GM21528 (cell line): ENCODE measurements at regions not wholly inside any gene's neighbourhood (a gene's known extent, or its start where the extent isn't known, plus 50 kb on each side); places are given as distances from the start of the nearest gene placed in this dataset.
"Not testable (repeated sequence)": the region's sequence is repeated elsewhere in the genome, so short reads cannot be mapped to it uniquely, and the experiment has no call there.

Experiments
- ATAC-seq: cut with Tn5 transposase; IDR thresholded peaks from one replicate; pipeline ENCODE4 v1.9.1; 2021; ENCODE audit warnings: mild to moderate bottlenecking, moderate library complexity; ENCODE audit not compliant: unreplicated experiment, low FRiP score

DNA sequence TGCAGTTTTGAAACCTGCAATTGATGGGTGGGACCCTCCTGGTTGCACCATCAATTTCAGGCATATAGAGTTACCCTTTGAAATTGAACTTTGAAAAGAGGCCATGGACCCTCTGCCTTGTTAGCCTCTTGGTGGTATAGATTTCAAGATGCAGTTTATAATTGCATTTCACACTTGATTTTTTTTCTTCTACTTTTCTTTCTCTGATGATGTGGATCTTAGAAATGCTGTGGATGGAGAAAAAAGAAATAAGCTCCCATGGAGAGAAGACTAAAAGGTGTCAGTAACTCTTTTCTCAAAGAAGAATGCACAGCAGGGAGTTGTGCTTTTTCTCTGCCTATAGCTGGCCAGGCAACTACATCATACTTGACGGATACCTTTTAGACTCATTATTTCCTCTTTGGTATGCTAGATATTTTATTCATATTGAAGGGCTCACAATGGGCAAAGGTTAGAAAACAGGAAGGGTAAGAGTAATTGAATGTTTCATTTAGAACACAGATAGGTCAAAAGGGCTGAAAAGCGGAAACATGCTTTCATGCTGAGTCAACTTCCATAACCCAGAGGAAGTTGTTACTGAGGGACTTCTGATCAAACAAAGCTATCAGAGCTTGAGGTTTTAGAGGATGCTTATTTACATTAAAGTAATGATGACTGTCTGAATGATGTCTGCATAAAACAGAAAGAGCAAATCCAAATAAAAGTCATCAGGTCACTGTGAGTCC lies 773.2 kb upstream of the LRRN3 start:
- no peak for ATAC-seq

- ATAC-seq = not testable (repeated sequence)
These were observed 770.6 kb upstream of the LRRN3 start for GRCh38 chr7:110320285-110320684.

- ATAC-seq = no peak
These were observed 768.1 kb upstream of the LRRN3 start for GRCh38 chr7:110322796-110323195.

DNA sequence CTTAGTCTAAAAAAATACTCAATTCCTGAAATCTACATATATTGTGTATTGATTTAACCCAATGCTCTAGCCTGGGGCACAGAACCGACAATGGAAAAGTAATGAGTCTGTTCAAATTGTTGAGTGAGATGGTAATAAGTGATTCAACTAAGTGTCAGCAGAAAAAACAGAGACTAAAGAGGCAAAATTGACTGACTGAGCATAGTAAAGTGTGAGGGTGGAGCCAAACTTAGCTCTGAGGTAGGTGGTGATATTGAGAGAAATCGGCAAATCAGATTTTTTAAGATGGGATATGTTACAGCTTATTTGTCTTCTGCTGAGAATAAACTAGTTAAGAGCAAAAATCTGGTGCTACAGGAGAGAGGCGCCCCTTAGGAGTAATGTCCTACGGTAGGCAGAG lies 764.0 kb upstream of the LRRN3 start:
- no peak for ATAC-seq

- ATAC-seq = no peak
These were observed 754.5 kb upstream of the LRRN3 start for GRCh38 chr7:110336423-110336822.

GRCh38 chr7:110337646-110338045 lies 753.3 kb upstream of the LRRN3 start:
- no peak for ATAC-seq

GRCh38 chr7:110347081-110347480 lies 743.8 kb upstream of the LRRN3 start:
- ATAC-seq = no peak

- no peak for ATAC-seq
These were observed 734.5 kb upstream of the LRRN3 start for GRCh38 chr7:110356438-110356837.

DNA sequence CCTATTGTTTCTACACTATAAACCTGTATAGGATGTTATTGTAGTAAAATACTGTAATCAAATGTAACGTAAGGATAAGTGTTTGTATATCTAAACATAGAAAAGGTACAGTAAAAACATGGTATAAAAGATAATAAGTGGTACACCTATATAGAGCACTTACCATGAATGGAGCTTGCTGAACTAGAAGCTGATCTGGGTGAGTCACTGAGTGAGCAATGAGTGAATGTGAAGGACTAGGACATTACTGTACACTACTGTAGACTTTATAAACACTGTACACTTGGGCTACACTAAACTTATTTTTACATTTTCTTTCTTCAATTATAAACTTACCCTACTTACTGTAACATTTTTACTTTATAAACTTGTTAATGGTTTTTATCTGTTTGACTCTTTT lies 732.9 kb upstream of the LRRN3 start:
- no peak for ATAC-seq

DNA sequence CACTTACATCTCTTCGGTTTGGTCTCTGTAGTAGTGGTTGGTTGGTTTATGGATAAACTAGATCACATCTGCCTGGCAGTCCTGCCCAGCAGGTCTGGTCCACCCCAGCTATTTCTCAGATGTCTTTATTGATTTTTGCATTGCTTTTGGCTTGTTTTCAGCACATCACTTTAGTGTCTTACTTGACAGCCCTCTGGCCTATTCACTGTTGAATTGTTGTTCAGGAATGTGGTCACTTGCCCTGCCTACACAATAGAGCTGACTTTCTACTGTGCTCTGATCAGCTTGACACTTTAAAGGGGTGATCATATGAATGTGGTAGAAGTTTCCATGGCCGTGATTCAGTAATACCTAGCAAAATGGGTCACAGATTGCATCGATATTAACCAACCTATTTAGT lies 719.2 kb upstream of the LRRN3 start:
- ATAC-seq = no peak

GRCh38 chr7:110372685-110373084 lies 718.2 kb upstream of the LRRN3 start:
- ATAC-seq = no peak

- no peak for ATAC-seq
These were observed 717.5 kb upstream of the LRRN3 start for GRCh38 chr7:110373416-110373815.

- no peak for ATAC-seq
These were observed 717.1 kb upstream of the LRRN3 start for GRCh38 chr7:110373859-110374258.

- no peak for ATAC-seq
These were observed 715.9 kb upstream of the LRRN3 start for GRCh38 chr7:110375068-110375467.

GRCh38 chr7:110382736-110383135 lies 708.2 kb upstream of the LRRN3 start:
- no peak for ATAC-seq

DNA sequence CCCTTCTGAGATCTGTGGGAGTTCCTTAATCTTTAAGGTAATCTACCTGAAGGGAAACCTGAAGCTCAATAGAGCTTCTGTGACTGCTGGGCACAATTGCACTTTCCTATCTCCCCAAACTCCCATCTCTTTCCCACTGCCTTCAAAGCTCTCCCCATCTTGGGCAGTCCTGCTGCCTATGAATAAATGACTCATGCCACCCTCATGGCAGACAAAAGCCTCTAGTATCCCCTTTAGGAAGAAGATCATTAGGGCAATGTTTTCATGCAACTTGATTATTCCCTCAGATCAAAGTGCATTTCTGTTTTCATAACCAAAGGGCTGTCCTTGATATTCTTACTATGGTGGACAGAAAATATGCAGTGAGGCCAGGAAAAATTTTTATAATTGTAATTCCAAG lies 704.9 kb upstream of the LRRN3 start:
- ATAC-seq = no peak

DNA sequence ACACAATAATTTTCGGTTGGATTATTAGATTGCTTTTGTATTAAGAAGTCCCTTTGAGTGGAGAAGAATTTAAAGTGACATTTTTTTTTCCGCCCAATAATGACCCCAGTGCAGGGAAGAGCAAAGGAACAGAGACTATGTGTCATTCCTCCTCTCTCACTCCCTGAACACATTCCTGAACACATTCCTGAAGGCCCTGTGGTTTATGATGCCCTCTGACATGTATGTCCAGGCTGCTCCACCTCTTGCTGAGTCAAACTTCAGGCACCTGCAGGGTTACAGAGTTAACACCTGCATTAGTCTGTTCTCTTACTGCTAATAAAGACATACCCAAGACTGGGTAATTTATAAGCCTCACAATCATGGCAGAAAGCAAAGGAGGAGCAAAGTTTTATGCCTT lies 704.0 kb upstream of the LRRN3 start:
- no peak for ATAC-seq

DNA sequence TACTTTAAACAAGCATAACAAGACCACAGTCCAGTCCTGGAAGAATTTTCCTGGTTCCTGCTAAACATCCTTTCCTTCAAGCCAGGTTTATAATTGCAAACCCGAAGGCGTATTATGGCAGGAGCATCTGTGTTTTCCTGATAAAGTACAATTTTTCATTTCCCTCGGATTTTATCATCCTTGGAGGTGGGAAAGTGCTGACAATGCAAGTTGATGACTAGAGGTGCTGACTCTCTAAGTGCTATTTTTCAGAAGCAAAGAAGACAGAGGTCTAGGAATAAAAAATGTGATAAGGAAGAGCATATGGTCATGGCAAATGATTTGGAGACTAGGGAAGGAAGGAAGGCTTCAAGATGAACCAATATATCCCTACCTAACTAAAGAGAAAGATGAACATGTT lies 703.2 kb upstream of the LRRN3 start:
- ATAC-seq = no peak

DNA sequence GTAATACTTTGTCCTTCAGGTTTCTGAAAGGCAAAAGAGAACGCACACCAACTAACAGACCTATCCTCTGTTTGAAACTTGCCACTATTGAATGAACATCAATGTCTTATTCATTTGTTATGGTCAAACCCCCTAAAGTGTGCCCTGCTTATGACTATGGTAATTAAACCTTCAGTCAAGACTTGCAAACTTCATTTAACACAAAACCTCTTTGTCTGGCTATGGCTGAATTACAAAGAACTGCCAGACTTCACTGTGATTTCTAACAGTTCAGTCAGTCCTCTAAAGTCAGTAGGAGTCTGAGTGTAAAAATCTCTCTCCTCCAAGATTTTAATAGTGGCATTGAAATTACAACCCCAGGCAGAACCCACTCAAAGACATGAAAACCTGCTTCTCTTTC lies 702.5 kb upstream of the LRRN3 start:
- no peak for ATAC-seq

DNA sequence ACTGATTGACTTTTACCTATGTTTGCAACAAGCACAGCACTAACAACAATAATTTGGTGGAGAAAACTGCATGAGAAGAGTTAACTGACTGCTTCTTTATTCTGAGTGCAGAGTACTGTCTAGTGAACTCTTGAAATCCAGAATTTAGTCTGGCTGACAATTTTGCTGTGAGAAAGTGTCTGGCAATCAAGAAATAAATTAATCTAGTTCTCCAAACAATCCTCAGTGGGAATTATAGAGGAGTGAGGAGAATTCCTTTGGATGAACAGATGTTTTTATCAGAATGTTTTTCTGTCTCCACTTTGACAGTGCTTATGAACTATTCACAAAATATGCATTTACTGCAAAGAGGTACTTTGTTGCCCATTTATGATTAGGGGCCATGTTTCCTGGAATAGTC lies 694.9 kb upstream of the LRRN3 start:
- no peak for ATAC-seq

GRCh38 chr7:110397927-110398660 lies 692.8 kb upstream of the LRRN3 start:
- ATAC-seq = no peak

- ATAC-seq = no peak
These were observed 691.5 kb upstream of the LRRN3 start for GRCh38 chr7:110399421-110399820.
